ENCODE measurements at regions not wholly inside any gene's neighbourhood (a gene's known extent, or its start where the extent isn't known, plus 50 kb on each side); places are given as distances from the start of the nearest gene placed in this dataset.

DNA sequence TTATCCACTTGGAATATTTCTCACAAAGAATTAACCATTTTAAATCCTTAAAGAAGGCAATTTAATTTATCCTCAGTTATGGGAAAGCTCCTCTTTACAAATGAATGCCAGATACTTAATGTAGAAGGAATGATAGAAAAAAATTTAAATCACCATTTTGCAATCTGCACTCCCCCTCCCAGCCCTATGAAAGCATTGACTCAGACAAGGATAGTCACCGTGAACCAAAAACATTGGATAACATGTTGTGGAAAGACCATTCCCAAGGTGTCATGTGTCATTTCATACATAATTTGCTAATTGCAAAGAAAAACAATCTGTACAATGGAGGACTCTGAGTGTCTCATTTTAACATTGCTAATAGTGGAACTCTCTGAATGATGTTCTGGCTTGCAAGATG lies 421.0 kb downstream of the TXNL1 start:
- ATAC-seq, result no peak

DNA sequence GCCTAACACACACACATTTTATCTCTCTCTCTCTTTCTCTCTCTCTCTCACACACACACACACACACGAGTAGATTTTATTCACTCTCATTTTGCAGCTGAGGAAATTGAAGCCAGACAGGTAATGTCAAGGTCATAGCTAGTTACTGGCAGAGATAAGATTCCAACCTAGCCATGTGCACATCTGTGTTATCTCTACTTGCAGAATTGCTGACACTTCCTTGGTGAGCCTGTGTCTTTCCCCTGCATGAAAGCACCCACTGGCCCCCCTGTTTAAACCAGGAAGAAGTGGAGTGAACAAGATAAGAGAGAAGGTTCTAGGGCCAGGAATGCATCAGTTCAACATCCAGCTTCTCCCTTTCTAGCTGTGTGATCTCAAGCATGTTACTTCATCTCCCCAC lies 423.7 kb downstream of the TXNL1 start:
- ATAC-seq, result no peak

- no peak for ATAC-seq
Measured at GRCh38 chr18:56210520-56210919, 427.9 kb downstream of the TXNL1 start.

- ATAC-seq, result no peak
Measured at GRCh38 chr18:56207989-56208388, 430.4 kb downstream of the TXNL1 start.

GRCh38 chr18:56204052-56204451 lies 434.3 kb downstream of the TXNL1 start:
- ATAC-seq, result no peak

DNA sequence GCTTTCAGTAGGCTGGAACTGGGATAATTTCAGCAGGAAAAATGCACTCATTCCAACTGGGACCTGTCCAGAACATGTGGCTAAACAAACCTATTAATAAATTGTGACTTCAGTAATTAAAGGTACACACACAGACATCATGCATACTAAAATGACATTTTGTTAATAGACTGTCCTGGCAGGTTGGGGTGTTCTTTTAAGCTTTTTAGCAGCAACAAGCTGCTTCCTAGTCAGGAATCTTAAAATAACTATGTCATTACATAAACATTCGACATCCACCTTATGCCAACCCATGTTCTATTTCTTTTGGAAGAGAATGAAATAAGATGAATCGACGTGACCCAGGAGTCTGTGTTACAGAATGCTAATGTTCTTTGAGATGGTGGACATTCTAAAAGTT lies 435.7 kb downstream of the TXNL1 start:
- ATAC-seq, result no peak

DNA sequence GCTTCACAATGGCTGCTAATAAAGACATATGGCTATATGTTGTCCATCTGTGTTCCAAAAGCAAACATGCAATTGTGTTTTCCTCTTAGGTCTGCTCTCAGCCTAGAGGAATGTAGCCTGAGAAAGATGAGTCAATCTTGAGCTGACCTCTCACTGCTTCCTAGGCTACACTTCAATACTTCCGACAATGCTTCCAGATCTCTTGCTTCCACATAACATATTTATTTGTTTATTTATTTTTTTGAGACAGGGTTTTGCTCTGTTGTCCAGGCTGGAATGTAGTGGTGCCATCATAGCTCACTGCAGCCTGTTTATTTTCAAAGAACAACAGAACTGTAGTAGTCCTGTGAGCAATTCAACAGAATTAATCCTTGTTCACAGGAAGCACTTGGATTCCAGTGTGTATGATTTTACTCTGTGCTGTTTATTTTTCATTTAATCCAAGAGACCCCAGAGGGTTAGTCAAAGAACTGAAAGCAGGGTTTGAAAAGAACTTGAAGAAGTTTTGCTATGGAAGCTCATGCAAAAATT lies 437.9 kb downstream of the TXNL1 start:
- ATAC-seq, result peak; percentile 45

DNA sequence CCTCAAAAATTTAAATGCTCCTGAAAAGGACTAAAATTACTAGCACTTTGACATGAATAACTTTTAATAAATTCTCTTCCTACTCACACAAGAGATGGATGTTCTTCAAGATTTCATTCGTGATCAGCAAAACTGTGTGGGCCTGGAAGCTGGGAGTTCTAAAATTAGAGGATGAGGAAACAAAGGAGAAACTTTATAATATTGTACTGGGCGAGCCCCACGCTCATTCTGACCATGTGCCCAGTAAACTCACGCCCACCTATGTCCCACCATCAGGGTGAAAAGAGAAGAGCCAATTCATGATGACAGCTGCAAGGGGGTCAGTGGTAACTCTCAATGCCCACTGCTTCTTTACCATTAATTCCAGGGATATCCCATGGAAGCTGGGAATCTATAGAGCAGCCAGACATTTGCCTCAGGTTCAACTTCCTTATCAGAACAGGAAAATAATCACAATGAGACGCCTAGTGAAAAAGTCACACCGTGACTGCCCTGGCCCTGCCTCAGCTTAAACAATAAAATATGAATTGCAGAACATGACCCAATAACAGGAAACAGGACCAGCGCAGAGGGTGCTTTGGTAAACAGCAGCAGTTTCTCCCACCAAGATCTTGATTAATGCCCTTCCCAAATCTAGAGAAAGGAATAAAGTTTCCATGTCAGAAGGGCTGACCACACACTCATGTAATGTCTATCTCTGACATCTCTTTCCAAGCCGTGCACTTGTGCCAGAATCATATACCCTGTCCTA lies 438.6 kb downstream of the TXNL1 start:
- ATAC-seq, result no peak

DNA sequence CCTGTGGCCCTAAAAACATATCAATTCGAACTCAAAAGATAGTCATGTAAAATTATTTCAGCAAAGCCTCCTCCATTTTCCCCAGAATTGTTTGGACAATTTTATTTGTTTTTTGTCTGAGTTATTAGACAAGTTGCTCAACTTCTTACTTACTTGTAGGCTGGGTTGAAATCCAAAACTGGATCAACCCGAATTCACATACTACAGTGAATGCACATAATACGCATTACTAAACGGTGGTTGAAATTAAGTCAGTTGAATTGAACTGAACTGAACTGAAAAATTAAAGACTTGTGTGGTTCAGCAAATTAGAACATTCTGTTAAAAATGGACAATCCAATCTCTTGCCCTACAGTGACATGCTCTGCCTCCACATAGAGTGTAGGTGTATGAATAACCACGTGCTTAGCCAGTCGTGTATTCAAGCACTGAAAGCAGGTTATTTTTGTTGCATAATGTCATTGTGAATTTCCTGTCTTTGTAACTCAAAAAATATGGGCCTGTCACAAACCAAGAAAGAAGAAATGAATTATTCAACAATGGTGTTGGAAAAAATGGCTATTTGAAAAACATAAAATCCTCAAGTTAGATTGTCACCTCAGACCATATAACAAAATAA lies 441.0 kb downstream of the TXNL1 start:
- peak; percentile 48 for ATAC-seq

DNA sequence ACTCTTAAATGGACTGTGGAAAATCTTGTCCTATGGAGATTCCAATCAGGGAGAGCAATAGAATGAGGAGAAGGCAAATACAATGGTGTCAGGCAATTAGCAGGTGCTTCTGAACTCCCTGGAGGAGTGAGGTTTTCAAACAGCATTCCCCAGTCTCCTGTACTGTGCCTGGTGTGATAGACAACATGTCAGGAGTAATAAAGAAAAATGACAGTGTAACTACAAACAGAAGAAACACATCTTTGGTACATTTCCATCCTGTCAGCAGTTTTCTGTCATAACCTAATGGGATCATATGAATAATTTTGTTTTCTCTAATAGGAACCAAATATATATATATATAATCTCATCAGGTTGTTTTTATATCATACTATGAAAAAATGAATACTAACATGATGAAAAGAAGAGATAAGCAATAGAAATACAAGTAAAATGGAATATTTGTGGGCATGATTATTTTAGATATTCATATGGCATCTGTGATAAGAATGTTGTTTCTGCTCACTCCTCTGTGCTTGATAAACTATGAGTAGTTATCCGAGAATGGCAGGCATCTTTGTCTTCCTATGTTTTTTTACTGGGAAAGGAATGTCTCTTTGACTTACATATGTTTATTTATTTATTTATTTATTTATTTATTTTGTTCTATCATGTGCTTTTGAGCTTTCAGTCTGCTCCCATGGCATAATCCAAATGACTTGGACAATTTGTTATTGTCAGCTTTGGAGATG lies 441.7 kb downstream of the TXNL1 start:
- no peak for ATAC-seq

GRCh38 chr18:56191334-56191733 lies 447.1 kb downstream of the TXNL1 start:
- ATAC-seq, result no peak

DNA sequence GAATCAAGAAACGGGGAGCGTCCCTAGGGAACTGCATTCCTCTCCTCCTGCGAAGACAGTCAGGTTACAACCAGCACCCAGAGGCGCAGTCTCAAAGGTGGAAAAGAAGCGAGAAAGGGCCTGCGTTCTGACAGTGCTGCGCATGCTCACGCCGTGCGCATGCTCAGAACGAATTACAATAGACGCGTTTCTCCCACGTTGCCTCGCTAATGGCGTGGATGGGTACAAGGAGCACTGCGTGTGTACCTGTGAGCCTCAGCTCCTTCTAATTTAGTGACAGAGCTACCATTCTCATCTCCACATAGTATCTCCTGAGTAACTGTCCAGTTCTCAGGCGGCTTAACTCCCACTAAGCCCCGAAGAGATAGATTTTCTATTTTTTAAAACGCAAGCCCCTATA lies 448.8 kb downstream of the TXNL1 start:
- no peak for ATAC-seq

- ATAC-seq, result no peak
Measured at GRCh38 chr18:56188529-56189275, 449.7 kb downstream of the TXNL1 start.

DNA sequence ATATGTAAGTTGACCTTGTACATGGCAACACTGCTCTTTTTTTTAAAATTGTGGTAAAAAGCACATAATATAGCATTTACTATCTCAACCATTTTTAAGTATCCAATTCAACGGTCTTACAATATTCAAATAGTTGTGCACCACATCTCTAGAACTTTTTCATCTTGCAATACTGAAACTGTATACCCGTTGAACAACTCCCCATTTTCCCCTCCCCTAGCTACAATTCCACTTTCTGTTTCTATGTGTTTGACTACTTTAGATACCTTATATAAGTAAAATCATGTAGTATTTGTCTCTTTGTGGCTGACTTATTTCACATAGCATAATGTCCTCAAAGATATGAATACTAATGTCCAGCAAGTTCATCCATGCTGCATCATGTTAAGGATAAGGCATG lies 452.1 kb downstream of the TXNL1 start:
- no peak for ATAC-seq

DNA sequence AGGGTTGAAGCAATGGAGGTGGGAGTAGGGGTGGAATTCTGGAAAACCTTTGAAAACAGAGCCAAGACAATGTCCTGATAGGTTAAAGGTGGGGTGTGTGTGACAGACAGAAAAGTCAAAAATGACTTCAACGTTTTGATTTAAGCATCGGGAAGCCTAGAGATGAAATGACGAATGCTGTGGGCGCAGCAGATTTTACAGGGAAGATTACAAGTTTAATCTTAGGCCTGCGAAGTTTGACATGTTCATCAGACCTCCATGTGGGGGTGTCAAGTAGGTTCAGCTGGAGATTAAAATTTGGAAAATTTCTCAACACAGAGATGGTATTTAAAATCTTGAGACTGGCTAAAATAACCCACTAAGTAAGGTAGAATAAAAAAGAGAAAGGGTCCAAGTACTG lies 453.3 kb downstream of the TXNL1 start:
- ATAC-seq, result no peak

DNA sequence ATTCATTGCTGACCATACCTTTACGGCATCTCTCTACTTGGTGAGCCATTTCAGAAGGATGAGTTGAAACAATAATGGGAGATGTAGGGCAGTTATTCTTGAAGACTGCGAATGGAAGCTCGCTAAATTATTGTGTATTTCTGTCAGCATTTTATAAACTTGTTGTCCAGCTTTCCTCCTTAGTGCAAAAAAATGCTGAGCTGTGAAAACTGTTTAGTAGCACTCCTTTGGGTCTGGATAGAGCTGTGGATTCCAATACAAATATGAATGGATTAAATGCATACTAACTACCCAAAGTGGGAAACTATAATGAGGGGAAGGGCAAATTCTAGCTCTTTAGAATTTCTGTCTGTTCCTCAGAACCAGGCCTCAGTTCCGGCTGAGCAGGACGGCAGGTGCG lies 461.6 kb downstream of the TXNL1 start:
- ATAC-seq, result no peak

DNA sequence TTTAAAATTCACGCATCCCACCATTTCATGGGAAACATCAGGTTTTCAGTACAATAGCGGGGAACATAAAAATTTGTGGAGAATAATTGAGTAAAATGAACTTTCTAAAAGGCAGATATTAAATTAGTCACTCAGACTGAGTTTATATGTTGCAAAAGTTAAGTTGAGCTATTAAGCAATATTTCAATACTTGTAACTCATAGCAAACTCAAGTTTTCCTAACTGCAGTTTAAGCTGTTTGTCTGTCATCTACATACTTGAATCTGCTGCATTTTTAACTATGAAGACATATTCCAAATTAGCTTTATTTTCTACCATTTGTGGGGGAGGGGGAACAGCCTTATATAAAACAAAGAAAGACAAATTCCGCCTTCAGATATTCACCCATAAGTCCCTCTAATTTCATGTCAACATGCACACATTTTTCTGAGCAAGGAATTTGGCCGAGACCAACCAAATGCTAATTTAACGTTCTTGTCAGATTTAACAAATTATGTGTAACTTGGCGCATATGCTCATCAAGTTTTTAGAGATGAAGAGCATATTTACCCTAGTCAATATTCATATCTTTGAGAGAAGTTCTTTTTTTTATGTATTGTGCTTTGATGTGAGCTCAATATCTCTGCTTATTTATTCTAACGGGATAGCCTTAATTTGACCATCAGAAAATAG lies 462.9 kb downstream of the TXNL1 start:
- no peak for ATAC-seq

- ATAC-seq, result no peak
Measured at GRCh38 chr18:56173542-56174220, 464.7 kb downstream of the TXNL1 start.

GRCh38 chr18:56172527-56172926 lies 465.9 kb downstream of the TXNL1 start:
- no peak for ATAC-seq

DNA sequence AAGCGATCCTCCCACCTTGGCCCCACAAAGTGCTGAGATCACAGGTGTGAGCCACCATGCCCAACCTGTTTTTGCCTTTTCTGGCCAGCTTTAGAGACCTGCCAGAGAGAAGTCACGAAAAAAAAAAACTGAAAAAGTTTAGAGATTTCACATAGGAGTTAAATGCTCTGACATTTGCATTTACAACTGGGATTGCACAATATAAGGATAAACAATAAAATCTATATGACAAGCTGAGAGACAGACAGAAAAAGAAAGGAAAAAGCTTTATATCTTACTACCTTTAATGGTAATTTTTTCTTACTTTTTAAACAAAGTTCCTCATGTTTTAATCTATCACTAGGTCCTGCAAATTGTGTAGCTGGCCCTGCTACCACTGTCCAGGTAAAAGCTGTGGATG lies 466.5 kb downstream of the TXNL1 start:
- ATAC-seq, result no peak

DNA sequence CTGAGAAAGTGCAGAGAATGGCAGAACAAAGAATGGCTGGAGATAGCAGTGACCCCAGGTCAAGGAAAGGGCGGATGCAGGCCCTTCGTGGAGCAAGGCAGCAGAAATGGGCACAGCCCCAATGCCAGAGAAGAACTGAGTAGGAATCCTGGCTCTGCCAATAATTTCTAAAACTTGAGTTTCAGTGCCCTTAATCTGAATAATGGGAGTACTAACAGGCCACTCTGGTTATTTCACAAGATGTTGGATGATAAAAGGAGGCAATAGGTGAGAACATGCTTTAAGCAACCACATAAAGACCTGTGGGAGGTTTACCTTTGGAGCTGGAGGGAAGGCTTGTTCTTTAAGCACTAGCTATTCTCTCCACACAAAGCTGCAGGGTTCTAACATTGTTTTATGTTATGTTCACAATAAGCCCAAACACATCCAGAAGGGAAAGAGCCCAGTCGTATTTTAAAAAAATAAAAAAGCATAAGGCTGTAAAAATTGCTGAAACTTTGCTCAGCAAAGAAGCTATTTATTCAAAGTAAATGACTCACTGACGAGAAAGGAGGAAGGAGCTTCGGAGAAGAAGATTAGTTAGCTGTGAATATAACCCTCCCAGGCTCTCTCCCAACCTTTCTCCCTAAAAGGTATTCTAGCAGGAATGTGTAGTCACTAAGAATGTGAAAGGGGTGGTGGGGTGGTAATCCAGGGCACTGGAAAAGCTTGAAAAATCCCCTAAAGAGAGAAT lies 470.2 kb downstream of the TXNL1 start:
- ATAC-seq, result peak; percentile 91
